ENCODE measurements at regions not wholly inside any gene's neighbourhood (a gene's known extent, or its start where the extent isn't known, plus 50 kb on each side); places are given as distances from the start of the nearest gene placed in this dataset.

GRCh38 chr14:89563471-89563870 is 146.4 kb upstream of the FOXN3 start:
- Histone ChIP-seq H3K27ac (ENCODE audit: extremely low read depth, low read depth, low read length) (no peak overlapping the region), H3K36me3 (ENCODE audit: control insufficient read depth, insufficient read depth, low read length) (no peaks in the 10 kb centered on the region), H3K9me3 (replicated peaks; ENCODE audit: control insufficient read depth, insufficient read depth, low read depth, low read length) (no peaks in the 10 kb centered on the region), H3K9me1 (ENCODE audit: control insufficient read depth, insufficient read depth, low read length) (no peaks in the 10 kb centered on the region), H4K20me1 (replicated peaks; ENCODE audit: control insufficient read depth, insufficient read depth, low read length) (no peaks in the 10 kb centered on the region), H3K27me3 (ENCODE audit: control insufficient read depth in 2 of 2, insufficient read depth in 2 of 2, low read length in 2 of 2) (0 out of 5 replicates have a peak, but pooled peaks cover 0 to 1% of the 10 kb centered on the region in 2 experiments), H3K9ac (ENCODE audit: insufficient read depth in 1 of 2, low read depth in 2 of 2, low read length in 2 of 2) (no peak overlapping the region), H3K79me2 (ENCODE audit: control insufficient read depth, insufficient read depth, low read length) (no peaks in the 10 kb centered on the region), H3K4me3 (no peak overlapping the region), H3K4me1 (replicated peaks in 1 of 2; ENCODE audit: control insufficient read depth in 2 of 2, insufficient read depth in 2 of 2, low read length in 2 of 2) (no peaks in the 10 kb centered on the region), H3K4me2 (ENCODE audit: insufficient read depth, low read length) (no peak overlapping the region), H2AFZ (ENCODE audit: low read depth, low read length) (no peak overlapping the region)
- DNase-seq (ENCODE audit: extremely low read depth in 1 of 4, low spot score in 3 of 4) (no peak), ATAC-seq (no peak), FAIRE-seq (no peak)
- WGBS (ENCODE audit: insufficient coverage, low coverage, missing lambda C conversion rate) = 0% methylated on average over 1 of the region's 1 CpG
- CTCF ChIA-PET (ENCODE audit: low intra/inter-chr PET ratio) = no interaction called here
- POLR2A ChIA-PET = no interaction called here
- in situ Hi-C loops (cut with MboI) (no loop called here), intact Hi-C loops (cut with micrococcal nuclease) (no loop called here)
- BruUV-seq (replicated peaks) = no TSS peak
- TF ChIP-seq ZNF398 (CRISPR knock-in tag; IDR thresholded peaks at IDR 0.05) (no peak), BCL6 (CRISPR knock-in tag; IDR thresholded peaks at IDR 0.05) (no peak), ETV1 (tag; conservative IDR thresholded peaks at IDR 0.05; ENCODE audit: low read depth) (no peak), MGA (IDR thresholded peaks at IDR 0.05) (no peak), SAP30 (IDR thresholded peaks at IDR 0.05; ENCODE audit: borderline replicate concordance, insufficient read depth, low read depth, low read length, poor library complexity, severe bottlenecking) (no peak), GTF3C2 (IDR thresholded peaks at IDR 0.05; ENCODE audit: borderline replicate concordance, extremely low read depth, insufficient read length) (no peak)
